ENCODE measurements at regions not wholly inside any gene's neighbourhood (a gene's known extent, or its start where the extent isn't known, plus 50 kb on each side); places are given as distances from the start of the nearest gene placed in this dataset.

DNA sequence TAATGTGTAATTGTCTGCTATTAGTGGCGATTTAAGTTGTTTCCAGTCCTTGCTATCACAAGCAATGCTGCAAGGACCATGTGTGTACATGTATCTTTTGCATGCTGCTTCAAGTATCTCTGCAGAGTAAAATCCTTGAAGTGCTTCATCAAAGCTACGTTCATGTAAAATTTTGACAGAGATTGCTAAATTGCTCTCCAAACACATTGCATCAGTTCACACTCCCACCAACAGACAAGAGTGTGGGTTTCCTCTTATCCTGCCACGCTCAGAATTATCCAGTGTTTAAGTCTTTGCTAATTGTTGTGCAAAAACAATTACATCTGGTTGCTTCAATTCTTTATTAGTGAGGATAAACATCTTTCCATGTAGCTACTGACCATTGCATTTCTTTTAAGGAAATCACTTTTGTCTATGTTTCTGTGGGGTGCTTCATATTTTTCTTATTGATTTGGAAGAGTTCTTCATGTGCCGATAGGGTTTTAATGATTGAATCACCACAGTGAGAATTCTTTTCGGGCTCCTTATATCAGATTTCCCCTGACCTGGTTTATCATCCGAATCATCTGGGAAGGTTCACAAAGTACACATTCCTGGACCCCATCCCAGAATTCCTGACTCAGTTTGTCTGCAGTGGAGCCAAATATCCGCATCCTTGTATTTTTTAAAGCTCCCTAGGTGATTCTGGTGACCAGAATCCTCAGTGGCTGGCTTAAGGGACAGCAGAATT, 56.3 kb upstream of the GALNT2 start:
- DNase-seq, result no peak

GRCh38 chr1:230011333-230012092, 55.5 kb upstream of the GALNT2 start:
- no peak for DNase-seq

DNA sequence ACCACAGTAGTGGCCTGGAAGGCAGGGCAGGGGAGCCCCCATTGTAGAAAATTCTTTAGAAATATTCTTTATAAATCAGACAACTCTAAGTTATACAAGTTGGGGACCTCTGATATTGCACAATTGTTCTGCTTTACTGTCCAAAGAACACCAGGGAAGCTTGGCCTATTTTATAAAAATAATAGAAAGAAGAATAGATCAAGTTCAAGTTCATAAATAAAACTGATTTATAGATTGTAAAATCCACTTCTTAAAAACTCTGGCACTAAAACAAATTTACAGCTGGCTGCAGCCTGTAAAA, 55.0 kb upstream of the GALNT2 start:
- no peak for DNase-seq

GRCh38 chr1:230012741-230013140, 54.3 kb upstream of the GALNT2 start:
- DNase-seq, result no peak

DNA sequence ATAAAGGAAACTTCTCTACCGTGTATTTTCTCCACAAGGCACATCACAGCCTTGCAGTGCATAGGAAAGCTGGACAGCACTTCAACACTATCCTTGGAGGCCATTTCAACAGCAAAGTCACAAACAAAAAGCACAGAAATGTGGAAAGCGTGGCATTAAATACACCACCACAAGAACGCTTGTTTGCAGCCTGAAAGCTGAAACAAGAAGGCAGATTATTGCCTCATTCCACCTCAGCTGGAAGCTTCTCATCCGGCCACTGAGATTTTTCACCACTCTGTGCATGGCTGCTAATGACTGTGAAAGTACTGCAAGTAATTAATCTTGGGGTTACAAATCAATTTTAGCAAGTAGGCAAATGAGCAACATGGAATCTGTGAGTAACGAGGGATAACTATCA, 50.9 kb upstream of the GALNT2 start:
- no peak for DNase-seq
